NCI-H1105 treated with DMSO at 0.1 percent for 48 hours (cell line): ENCODE measurements at regions not wholly inside any gene's neighbourhood (a gene's known extent, or its start where the extent isn't known, plus 50 kb on each side); places are given as distances from the start of the nearest gene placed in this dataset.
"Not testable (repeated sequence)": the region's sequence is repeated elsewhere in the genome, so short reads cannot be mapped to it uniquely, and the experiment has no call there.

Experiments
- DNase-seq: peaks from one replicate; lab custom pipeline; 2025; lab: John Stamatoyannopoulos, UW

DNA sequence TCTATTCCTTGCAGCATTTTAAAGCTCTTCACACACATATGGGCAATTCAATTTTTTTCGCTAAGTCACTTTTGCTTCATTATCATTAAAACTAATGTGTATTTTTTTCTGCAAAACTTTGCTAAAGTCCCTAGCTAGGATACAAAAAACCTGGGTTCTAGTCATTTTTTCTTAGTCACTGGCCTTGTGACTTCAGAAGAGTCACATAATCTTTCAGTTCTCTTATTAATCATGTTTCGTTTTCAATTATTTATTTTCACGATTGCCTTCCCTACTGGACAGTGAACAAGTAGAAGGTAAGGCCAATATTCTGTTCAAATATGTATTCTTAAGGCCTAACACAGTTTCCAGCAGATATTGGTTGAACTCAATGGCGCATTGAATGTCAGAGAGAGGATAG is 60.9 kb upstream of the CYRIA start:
- DNase-seq: no peak

DNA sequence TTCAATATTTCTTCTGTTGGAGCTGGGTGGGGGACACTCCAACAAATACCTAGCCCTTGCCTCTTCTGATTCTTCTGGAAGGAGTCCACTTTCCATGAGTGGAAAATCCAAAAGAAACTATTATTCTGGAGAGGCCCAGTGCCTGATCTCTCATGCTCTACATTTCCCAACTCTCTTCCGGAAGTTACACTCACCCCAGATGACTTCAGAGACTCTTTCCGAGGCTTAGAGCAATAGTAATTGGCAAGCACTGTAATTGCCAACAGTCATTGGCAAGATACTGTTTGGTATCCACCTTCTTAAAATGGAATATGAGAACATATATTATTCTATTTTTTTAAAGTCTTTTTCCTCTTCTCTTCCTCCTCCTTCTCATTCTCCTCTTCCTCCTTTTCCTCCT is 60.5 kb upstream of the CYRIA start:
- no peak for DNase-seq

- no peak for DNase-seq
Measured at GRCh38 chr2:16725549-16725948, 59.9 kb upstream of the CYRIA start.

GRCh38 chr2:16722677-16723076 is 57.0 kb upstream of the CYRIA start:
- no peak for DNase-seq

DNA sequence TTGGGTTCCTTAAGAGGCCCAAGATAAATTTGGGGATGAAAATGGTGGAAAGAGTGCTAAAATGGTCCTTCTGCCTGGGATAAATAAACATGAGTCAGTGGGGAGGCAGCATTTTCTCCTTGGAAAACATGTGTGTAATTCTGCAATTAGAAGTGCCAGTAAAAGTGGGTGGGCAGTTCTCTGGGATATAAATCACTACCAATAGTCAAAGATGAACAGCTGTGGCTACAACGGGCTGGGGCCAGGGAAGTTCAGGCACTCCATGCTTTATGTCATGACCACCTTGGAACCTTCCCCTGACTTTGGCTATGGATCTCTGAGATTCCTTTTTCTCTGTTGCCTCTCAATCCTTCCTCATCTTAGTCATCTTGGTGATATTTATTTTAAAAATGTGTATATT is 56.5 kb upstream of the CYRIA start:
- DNase-seq: no peak

DNA sequence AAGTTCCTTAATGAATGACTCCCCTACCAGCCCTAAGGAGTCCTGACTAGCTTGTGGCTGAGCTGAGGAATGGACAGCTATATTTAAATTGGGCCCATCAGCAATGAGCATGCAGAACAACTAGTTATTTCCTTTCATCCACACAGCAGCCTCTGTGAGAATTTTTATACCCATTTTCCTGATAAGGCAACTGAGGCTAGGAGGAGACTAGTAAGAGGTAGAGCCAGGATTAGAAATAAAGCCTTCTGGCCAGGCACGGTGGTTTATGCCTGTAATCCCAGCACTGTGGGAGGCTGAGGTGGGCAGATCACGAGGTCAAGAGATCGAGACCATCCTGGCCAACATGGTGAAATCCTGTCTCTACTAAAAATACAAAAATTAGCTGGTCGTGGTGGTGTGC is 55.9 kb upstream of the CYRIA start:
- not testable (repeated sequence) for DNase-seq

- not testable (repeated sequence) for DNase-seq
Measured at GRCh38 chr2:16720737-16721136, 55.1 kb upstream of the CYRIA start.

DNA sequence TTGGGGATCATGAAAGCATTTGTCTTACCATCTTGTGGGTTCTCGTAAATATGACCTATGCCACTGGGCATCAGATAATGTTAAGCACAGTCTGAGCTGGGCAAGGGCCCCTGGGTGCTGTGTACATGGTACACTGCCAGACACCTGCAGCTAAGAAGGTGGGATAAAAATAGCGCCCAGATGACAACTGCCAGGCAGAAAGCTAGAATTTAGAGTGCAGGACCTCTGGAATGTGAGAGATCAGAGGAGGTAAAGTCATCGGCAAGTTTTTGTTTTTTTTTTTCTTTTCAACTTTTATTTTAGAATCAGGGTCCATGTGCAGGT is 53.8 kb upstream of the CYRIA start:
- no peak for DNase-seq

DNA sequence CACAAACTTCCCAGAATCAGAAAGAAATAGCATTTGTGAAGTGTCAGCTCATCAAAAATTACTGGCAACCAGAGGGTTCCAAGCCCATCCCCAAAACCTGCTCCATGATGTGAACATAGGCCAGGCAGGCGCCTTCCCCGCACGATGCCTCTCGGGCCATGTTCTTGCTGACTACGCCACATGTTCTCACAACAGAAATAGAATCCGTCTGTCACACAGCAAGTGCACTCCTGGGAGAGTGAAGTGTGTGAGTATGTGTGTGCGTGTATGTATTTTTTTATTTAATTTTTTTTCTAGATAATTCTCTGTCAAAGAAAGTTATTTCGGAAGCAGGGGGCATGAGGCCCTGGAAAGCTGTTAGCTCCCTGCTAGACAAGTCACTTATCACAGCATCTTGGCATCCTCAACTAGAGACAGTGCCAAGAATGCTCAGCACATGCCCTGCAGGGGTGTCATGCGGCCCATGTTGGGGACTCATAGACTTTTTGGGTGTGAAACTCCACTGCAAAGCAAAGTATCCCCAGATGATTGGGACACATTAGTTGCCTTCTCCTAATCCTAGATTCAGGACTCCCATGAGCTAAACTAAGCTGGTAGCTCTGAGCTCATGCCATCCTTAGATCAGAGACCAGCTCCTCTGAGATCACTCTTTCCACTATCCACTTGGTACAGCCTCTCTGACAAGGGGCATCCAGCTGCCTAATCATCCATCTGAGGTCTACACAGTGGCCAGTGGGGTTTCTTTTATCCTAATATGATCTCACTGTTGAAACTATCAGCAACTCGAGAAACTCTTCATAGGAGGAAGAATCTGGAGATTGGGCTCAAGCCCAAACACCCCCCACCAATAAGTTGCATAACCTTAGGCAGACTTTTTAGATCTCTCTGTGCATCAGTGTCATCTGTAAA is 53.2 kb upstream of the CYRIA start:
- DNase-seq: no peak

DNA sequence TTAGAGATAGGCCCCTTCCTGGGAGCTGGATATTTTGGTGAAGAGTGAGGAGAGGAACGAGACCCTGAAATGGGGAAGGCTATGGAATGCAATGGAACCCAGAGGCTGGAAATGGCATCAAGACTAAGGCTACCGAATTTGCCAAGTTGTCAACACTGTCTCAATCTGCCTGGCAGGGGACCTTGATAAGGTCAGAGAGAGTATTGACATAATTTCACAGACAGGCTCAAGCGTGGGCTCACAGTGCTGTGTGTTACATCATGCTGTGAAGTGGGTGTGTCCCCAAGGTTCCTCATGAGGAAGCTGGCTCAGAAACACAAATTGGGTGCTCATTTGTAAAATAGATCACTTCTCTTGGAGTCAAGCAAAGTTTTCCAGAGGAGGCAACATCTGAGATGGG is 51.8 kb upstream of the CYRIA start:
- DNase-seq: no peak

DNA sequence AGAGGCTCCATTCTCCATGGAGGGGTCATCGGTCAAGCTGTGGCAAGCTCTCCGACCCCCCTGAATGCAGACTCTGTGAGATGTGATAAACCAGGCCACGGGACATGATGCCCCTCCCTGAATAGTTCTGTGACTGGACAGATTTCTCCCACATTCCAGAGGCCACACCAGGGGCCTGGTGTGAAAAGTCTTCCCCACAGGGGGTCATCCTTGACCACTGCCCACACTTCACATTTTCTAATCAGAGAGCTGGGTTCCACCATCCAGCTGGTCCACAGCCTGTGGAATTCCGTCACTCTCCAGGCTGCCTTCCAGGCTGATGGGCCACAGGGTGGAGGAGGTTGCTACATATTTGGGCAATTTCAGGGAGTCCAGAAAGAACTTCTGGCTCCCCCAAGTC is 51.3 kb upstream of the CYRIA start:
- DNase-seq: no peak

- no peak for DNase-seq
Measured at GRCh38 chr2:16716024-16716423, 50.4 kb upstream of the CYRIA start.
